Right renal cortex interstitium (tissue), 3 donors: ENCODE measurements at regions not wholly inside any gene's neighbourhood (a gene's known extent, or its start where the extent isn't known, plus 50 kb on each side); places are given as distances from the start of the nearest gene placed in this dataset.

Experiments used
- DNase-seq, 3 donors: peaks; one replicate each; pipeline ENCODE4 v3.0.0-alpha.2; 2013; ENCODE audit warnings: low read depth in 3 of 3, low spot score in 2 of 3

DNA sequence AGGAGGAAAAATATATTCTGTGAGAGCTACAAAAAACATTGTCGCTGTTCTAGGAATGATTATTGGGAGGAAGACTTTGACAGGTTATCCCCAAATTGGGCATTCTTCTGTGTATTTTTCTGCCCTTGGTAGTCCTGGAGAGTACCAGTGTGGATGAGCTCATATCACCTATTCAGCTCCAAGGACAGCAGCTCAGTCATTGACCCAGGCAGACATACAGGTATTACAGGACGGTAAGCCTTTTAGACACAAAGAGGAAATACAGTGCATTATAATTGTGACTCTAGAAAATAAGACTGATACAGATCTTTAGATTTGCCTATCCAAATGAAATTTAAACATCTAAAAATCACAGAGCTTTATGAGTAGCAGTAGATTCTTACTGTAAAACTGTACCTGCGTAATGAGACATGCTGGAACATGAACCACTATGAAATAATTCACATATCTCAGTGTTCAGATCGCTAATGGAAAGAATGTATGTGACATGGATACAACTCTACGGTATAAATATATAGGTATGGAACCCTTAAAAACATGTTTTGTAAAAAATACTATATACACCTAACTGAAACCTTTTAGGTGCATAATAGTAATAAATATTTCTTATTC is 56.0 kb downstream of the PLK2 start:
- DNase-seq: no peak

DNA sequence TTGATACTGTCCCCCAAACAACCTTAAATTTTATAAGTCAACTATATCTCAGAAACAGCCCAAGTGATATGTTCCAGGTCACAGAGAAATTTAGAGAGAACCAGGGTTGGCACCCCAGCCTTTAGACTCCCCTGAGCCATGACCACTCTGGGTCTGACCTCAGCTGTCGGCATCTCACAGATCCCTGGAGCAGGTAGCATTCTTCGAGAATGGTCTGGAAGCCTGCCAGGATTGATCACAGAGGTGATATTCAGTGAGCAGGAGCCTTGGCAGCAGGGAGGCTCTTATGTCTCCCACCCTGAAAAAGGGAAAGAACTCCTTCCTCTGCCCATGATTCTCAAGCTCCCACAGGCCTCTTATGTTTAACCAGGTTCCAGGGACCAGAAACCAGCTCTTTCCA is 58.2 kb downstream of the PLK2 start:
- no peak for DNase-seq

GRCh38 chr5:58400737-58401136 is 59.1 kb downstream of the PLK2 start:
- DNase-seq: no peak

DNA sequence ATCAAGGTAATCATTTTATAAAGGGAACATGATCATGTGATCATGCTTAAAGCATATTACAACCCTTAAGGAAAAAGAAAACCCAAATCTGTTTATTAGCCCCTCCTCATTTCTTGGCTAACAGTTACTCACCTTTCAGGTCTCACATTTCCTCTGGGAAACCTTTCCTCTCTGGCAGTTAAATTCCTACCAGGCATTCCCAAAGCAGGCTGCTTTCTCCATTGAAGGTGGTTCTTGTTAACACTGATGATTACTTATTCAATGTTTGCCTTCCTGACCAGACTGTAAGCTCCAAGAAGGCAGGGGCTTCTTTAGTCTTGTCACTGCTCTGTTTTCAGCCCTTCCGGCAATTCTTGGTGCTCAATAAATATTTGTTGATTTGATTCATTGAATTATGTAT is 59.9 kb downstream of the PLK2 start:
- DNase-seq: no peak

- no peak for DNase-seq
Observed at GRCh38 chr5:58394339-58394738, 65.5 kb downstream of the PLK2 start.

DNA sequence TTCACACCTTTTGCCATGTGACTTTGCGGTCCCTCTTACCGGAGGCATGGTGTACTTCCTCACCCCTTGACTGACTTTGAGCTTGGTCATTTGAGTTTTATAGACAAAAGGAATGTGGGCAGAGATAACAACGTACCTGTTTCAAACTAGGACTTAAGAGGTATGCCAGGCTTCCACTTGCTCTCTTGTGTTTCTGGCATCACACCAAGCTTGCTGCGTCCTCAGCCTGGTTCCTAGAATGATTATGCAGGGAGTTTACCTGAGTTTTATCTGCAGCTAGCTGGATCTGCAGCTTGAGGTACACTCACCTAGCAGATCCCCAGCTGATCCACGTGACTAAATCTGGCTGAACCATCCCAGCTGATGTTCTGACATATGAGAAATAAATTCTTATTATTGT is 66.2 kb downstream of the PLK2 start:
- DNase-seq: no peak

- no peak for DNase-seq
Observed at GRCh38 chr5:58392496-58392895, 67.4 kb downstream of the PLK2 start.

DNA sequence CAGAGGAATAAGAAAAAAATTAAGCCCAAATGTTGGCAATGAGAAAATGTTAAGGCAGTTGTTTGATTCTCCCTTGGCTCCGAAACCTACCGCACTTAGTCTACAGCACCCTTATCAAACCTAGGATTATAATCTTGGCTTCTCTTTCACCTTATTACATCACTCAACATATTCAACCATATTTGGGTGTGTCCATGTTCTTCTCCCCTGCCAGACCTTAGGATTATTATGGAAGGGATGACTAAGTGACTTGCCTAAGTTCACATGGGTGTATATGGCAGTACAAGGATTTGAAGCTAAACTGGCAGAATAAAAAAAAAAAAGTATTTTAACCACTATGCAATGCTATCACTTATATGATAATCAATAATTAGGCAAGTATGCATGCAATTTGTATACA is 76.4 kb downstream of the PLK2 start:
- no peak for DNase-seq

- DNase-seq: no peak
Observed at GRCh38 chr5:58382131-58382534, 77.8 kb downstream of the PLK2 start.

DNA sequence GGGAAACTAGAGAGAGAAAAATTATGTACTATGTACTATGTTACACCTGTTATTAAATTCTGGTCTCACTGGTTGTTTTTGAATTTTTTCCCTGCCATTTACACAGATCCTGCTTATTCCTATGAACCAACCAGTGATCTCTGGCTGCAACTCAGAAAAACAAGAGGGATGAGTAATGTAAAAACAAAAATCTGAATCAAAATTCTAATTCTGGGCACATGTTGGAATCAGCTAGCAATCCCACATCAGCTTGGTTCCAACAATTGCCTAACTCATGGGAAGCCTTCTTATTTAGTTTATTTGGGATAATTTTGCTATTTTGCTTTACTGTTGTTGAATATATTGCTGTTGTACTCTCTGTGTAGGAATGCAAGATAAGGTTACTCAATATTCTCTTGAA is 78.3 kb downstream of the PLK2 start:
- no peak for DNase-seq

GRCh38 chr5:58380655-58381054 is 79.2 kb downstream of the PLK2 start:
- DNase-seq: no peak

DNA sequence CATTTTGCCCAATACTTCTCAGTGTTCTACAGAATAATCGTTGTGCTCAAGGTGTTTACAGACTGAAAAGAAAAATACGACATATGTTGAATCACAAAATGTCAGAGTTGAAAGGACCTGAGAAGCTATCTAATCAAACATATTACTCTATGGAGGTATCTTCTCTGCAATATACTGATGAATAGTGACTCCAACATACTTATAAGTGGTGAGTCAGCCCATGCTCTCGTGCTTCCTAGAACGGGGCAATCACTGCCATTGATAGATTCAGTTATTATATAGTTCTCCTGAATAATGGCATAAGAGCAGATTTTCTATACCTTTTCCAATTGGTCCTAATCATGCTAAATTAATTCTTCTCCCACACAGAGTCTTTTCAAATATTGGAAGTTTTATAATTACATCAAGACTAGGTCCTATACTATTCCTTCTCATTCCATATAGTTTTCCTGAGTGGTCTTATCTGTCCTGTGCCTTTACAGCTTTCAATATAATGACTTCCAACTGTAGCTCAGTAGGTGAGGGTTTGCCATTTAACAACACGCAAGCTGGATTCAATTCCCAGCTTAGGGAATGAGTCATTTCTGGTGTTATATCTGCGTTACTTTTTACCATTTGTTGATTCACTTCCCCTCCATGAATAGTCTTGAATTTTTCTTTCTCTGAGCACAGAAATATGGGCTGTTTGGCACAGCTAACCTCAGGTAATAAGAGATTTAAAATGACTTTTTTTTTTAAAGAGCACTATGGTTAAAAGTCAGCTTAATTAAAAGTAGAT is 81.1 kb downstream of the PLK2 start:
- no peak for DNase-seq

- no peak for DNase-seq
Observed at GRCh38 chr5:58370606-58371005, 89.3 kb downstream of the PLK2 start.

GRCh38 chr5:58369513-58370190 is 90.2 kb downstream of the PLK2 start:
- DNase-seq: no peak

DNA sequence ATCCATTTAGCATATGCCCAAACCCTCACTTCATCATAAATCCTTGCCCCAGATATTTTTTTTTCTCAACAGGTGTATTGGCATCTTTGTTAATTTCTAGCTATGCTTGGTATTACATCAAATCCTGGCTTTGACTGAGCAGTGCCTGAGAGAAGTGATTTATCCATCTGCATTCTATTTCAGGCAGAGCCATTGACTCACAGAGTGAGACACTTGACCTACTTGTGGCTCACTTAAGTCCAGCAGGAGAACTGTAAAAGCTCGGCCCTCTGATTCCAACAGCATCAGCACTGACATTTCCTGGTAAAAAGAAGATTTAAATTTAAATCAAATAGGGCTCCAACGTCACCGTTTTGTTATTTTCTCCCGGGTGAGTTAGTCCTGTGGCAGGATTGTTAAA is 93.4 kb downstream of the PLK2 start:
- no peak for DNase-seq

- no peak for DNase-seq
Observed at GRCh38 chr5:58365791-58366190, 94.1 kb downstream of the PLK2 start.

GRCh38 chr5:58363461-58364249 is 96.2 kb downstream of the PLK2 start:
- no peak for DNase-seq

- no peak for DNase-seq
Observed at GRCh38 chr5:58362135-58362534, 97.8 kb downstream of the PLK2 start.

DNA sequence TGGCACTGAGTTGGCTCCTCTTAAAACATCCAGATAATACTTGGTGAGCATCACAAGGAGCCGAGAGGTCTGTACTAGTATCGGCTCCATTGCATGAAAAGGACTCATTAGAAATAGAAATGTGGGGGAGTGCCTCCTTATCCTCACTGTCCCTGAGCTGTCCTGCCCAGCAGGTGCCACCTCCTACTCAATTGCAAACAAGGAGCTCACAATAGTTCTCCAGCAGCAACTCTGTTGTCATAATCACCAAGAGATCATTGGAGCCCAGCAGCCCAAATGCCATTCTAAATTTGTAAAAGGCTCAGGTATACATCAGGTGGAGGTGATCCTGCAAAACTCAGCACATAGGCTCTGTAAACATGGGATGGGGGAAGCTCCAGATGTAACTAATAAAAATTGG is 99.1 kb downstream of the PLK2 start:
- DNase-seq: no peak

GRCh38 chr5:58359981-58360380 is 99.9 kb downstream of the PLK2 start:
- DNase-seq: no peak

GRCh38 chr5:58358501-58359178 is 101.2 kb downstream of the PLK2 start:
- no peak for DNase-seq
